MCF 10A (cell line): ENCODE measurements at regions not wholly inside any gene's neighbourhood (a gene's known extent, or its start where the extent isn't known, plus 50 kb on each side); places are given as distances from the start of the nearest gene placed in this dataset.

Source experiments
- BruUV-seq: library from RNA; stranded (reverse); fragments of 400-500 nt; replicated peaks from 2 replicates; lab custom pipeline; 2021; lab: Mats Ljungman, UMichigan
- CTCF ChIA-PET: fragments of 300-600 bp; sonication (Branson Sonifier 250); formaldehyde crosslinking; extraction: SDS; loops from one replicate; lab custom pipeline; 2021; ENCODE audit warnings: antibody characterized with exemption, inconsistent platforms; lab: Yijun Ruan, JAX
- POLR2A ChIA-PET: fragments of 300-600, 350-650 bp; sonication (Branson Sonifier 250); formaldehyde crosslinking; extraction: SDS; loops from one replicate; lab custom pipeline; 2020; ENCODE audit warnings: antibody characterized with exemption, inconsistent platforms; lab: Yijun Ruan, JAX
- DNase-seq: peaks from one replicate; pipeline ENCODE4 v3.0.0-alpha.2; 2018; ENCODE audit not compliant: unreplicated experiment
- H3K27ac Mint-ChIP-seq: one replicate; pipeline ENCODE4 v1.8.0; 2022; ENCODE audit warnings: mild to moderate bottlenecking, low read depth, mixed read lengths; ENCODE audit not compliant: unreplicated experiment
- H3K27me3 Mint-ChIP-seq: one replicate; pipeline ENCODE4 v1.8.0; 2022; ENCODE audit warnings: mixed read lengths; ENCODE audit not compliant: insufficient read depth, unreplicated experiment
- H3K36me3 Mint-ChIP-seq: one replicate; pipeline ENCODE4 v1.8.0; 2022; ENCODE audit warnings: mild to moderate bottlenecking, moderate library complexity, mixed read lengths; ENCODE audit not compliant: insufficient read depth, unreplicated experiment
- H3K4me1 Mint-ChIP-seq: one replicate; pipeline ENCODE4 v1.8.0; 2022; ENCODE audit warnings: mixed read lengths; ENCODE audit not compliant: insufficient read depth, unreplicated experiment
- H3K4me3 Mint-ChIP-seq: one replicate; pipeline ENCODE4 v1.8.0; 2022; ENCODE audit warnings: mild to moderate bottlenecking, moderate library complexity, mixed read lengths; ENCODE audit not compliant: unreplicated experiment
- H3K9me3 Mint-ChIP-seq: one replicate; pipeline ENCODE4 v1.8.0; 2022; ENCODE audit warnings: mixed read lengths; ENCODE audit not compliant: unreplicated experiment
- CTCF ChIP-seq: fragments of 200-600 bp; IDR thresholded peaks from one replicate; pipeline ENCODE4 v1.8.0; 2022; ENCODE audit warnings: antibody characterized with exemption, mild to moderate bottlenecking; ENCODE audit not compliant: unreplicated experiment
- intact Hi-C: fragments of 100-400 bp; cut with micrococcal nuclease; formaldehyde crosslinking; loops from 2 replicates; pipeline ENCODE4 v1.14.1; 2022

- no peaks in the 10 kb centered on the region for H3K36me3 Mint-ChIP-seq
- no peaks in the 10 kb centered on the region for H3K27me3 Mint-ChIP-seq
- H3K4me1 Mint-ChIP-seq = peaks cover 6% of the 10 kb centered on the region
- POLR2A ChIA-PET = interaction anchor here (0.5 to 5.4 kb wide), 9 partner anchors 23 to 699 kb away, joined by 3 to 57 read pairs (median 5); partner anchors contain the start of gene PLK2
- DNase-seq = no peak
- BruUV-seq = no TSS peak
- TF ChIP-seq CTCF = no peak
- CTCF ChIA-PET = interaction anchor here (0.6 to 8.3 kb wide), 66 partner anchors 10 to 1074 kb away, joined by 3 to 151 read pairs (median 4); partner anchors contain the start of gene PLK2
- H3K9me3 Mint-ChIP-seq = no peaks in the 10 kb centered on the region
- H3K27ac Mint-ChIP-seq = no peak overlapping the region
- H3K4me3 Mint-ChIP-seq = no peak overlapping the region
- intact Hi-C loops = loop anchor here (1.0 kb wide), 5 partner anchors 111 to 682 kb away; partner anchors contain the start of gene PLK2
These were observed 296.0 kb upstream of the ACTBL2 start for GRCh38 chr5:57778501-57779091.

- intact Hi-C loops = no loop called here
These were observed 294.6 kb upstream of the ACTBL2 start for GRCh38 chr5:57777174-57777581.

DNA sequence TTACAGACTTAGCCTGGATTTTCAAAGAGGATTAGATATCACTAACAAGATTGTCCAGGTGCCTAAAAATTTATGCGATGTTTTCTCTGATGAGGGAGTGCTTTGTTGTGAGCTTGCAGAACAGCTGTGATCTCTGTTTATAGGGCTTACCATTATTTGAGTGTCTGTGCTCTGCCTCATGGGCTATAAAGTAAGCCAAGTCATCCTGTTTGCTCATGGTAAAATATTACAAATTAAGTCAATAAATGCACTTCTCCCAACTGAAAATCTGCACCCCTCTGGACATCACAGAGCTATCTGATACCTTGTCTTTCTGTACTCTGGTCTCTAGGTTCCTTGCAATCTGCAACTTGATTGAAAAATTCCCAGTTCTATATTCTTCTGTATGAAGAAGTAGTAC, 293.4 kb upstream of the ACTBL2 start:
- DNase-seq = no peak
- H3K27ac Mint-ChIP-seq = peak overlapping the region; percentile 48
- H3K36me3 Mint-ChIP-seq = no peaks in the 10 kb centered on the region
- TF ChIP-seq CTCF = no peak
- POLR2A ChIA-PET = interaction anchor here (5.4 kb wide), 1 partner anchor 684 kb away, joined by 57 read pairs; the partner anchor contains the start of gene PLK2
- no peaks in the 10 kb centered on the region for H3K27me3 Mint-ChIP-seq
- BruUV-seq = no TSS peak
- no peaks in the 10 kb centered on the region for H3K9me3 Mint-ChIP-seq
- CTCF ChIA-PET = interaction anchor here (1.1 to 8.3 kb wide), 7 partner anchors 9 to 686 kb away, joined by 3 to 151 read pairs (median 62); partner anchors contain the start of gene PLK2
- H3K4me3 Mint-ChIP-seq = no peak overlapping the region
- peaks cover 6% of the 10 kb centered on the region for H3K4me1 Mint-ChIP-seq
- intact Hi-C loops = no loop called here

More at GRCh38 chr5:57777174-57777581, 294.6 kb upstream of the ACTBL2 start:
- ChIA-PET POLR2A (interaction anchor here (1.3 to 5.4 kb wide), 3 partner anchors 275 to 683 kb away, joined by 4 to 57 read pairs (median 5); partner anchors contain the start of gene PLK2), CTCF (interaction anchor here (0.6 to 8.3 kb wide), 16 partner anchors 9 to 709 kb away, joined by 3 to 151 read pairs (median 5); partner anchors contain the start of gene PLK2)
- H3K9me3 Mint-ChIP-seq = no peaks in the 10 kb centered on the region
- no peak for TF ChIP-seq CTCF
- DNase-seq = no peak
- H3K27ac Mint-ChIP-seq = no peak overlapping the region
- no peaks in the 10 kb centered on the region for H3K27me3 Mint-ChIP-seq
- H3K36me3 Mint-ChIP-seq = no peaks in the 10 kb centered on the region
- H3K4me1 Mint-ChIP-seq = peaks cover 6% of the 10 kb centered on the region
- no TSS peak for BruUV-seq
- no peak overlapping the region for H3K4me3 Mint-ChIP-seq

- H3K36me3 Mint-ChIP-seq = no peaks in the 10 kb centered on the region
- no peaks in the 10 kb centered on the region for H3K9me3 Mint-ChIP-seq
- no peak overlapping the region for H3K4me3 Mint-ChIP-seq
- intact Hi-C loops = no loop called here
- H3K27me3 Mint-ChIP-seq = no peaks in the 10 kb centered on the region
- no TSS peak for BruUV-seq
- TF ChIP-seq CTCF = no peak
- CTCF ChIA-PET = interaction anchor here (0.5 to 8.3 kb wide), 12 partner anchors 19 to 1084 kb away, joined by 3 to 149 read pairs (median 4); partner anchors contain the start of gene PLK2
- H3K4me1 Mint-ChIP-seq = no peaks in the 10 kb centered on the region
- no peak for DNase-seq
- no peak overlapping the region for H3K27ac Mint-ChIP-seq
- POLR2A ChIA-PET = interaction anchor here (0.9 kb wide), 1 partner anchor 686 kb away, joined by 4 read pairs; no protein-coding TSS in a partner anchor
These were observed 291.8 kb upstream of the ACTBL2 start for GRCh38 chr5:57774439-57774838.
